NCI-H345 treated with DMSO at 0.1 percent for 48 hours (cell line): ENCODE measurements at regions not wholly inside any gene's neighbourhood (a gene's known extent, or its start where the extent isn't known, plus 50 kb on each side); places are given as distances from the start of the nearest gene placed in this dataset.

Source experiments
- DNase-seq: peaks from one replicate; lab custom pipeline; 2025; ENCODE audit not compliant: unreplicated experiment; lab: John Stamatoyannopoulos, UW

- DNase-seq = no peak
Measured at GRCh38 chr13:111394211-111394922, 73.9 kb downstream of the TEX29 start.

- no peak for DNase-seq
Measured at GRCh38 chr13:111395511-111396393, 75.3 kb downstream of the TEX29 start.

- no peak for DNase-seq
Measured at GRCh38 chr13:111396457-111396856, 76.0 kb downstream of the TEX29 start.

GRCh38 chr13:111397202-111397880, 76.9 kb downstream of the TEX29 start:
- no peak for DNase-seq

GRCh38 chr13:111398196-111398595, 77.8 kb downstream of the TEX29 start:
- no peak for DNase-seq

GRCh38 chr13:111398715-111399299, 78.4 kb downstream of the TEX29 start:
- DNase-seq = no peak

- DNase-seq = no peak
Measured at GRCh38 chr13:111399334-111399733, 78.9 kb downstream of the TEX29 start.

- DNase-seq = no peak
Measured at GRCh38 chr13:111399776-111400538, 79.5 kb downstream of the TEX29 start.

GRCh38 chr13:111401151-111401550, 80.7 kb downstream of the TEX29 start:
- DNase-seq = no peak

- DNase-seq = no peak
Measured at GRCh38 chr13:111401755-111402154, 81.3 kb downstream of the TEX29 start.

- no peak for DNase-seq
Measured at GRCh38 chr13:111402441-111402840, 82.0 kb downstream of the TEX29 start.

- no peak for DNase-seq
Measured at GRCh38 chr13:111403266-111403665, 82.8 kb downstream of the TEX29 start.

GRCh38 chr13:111404746-111405145, 84.3 kb downstream of the TEX29 start:
- no peak for DNase-seq

GRCh38 chr13:111406636-111407035, 86.2 kb downstream of the TEX29 start:
- DNase-seq = no peak

- DNase-seq = no peak
Measured at GRCh38 chr13:111407381-111408131, 87.1 kb downstream of the TEX29 start.

- no peak for DNase-seq
Measured at GRCh38 chr13:111409413-111409812, 89.0 kb downstream of the TEX29 start.

GRCh38 chr13:111410232-111411021, 90.0 kb downstream of the TEX29 start:
- no peak for DNase-seq

GRCh38 chr13:111411151-111411858, 90.9 kb downstream of the TEX29 start:
- DNase-seq = peak; percentile 14
